ENCODE measurements at regions not wholly inside any gene's neighbourhood (a gene's known extent, or its start where the extent isn't known, plus 50 kb on each side); places are given as distances from the start of the nearest gene placed in this dataset.

GRCh38 chr13:88541994-88542393 lies 870.8 kb downstream of the SLITRK5 start:
- TF ChIP-seq CTCF (IDR thresholded peaks at IDR 0.05) (no peak), ATF3 (CRISPR knock-in tag; conservative IDR thresholded peaks at IDR 0.05) (no peak), ELF4 (CRISPR knock-in tag; IDR thresholded peaks at IDR 0.05; ENCODE audit: low read depth) (no peak), TEAD1 (CRISPR knock-in tag; IDR thresholded peaks at IDR 0.05) (no peak)
